NCI-H2196 (cell line): ENCODE measurements at regions not wholly inside any gene's neighbourhood (a gene's known extent, or its start where the extent isn't known, plus 50 kb on each side); places are given as distances from the start of the nearest gene placed in this dataset.

Source experiments
- DNase-seq: peaks from one replicate; lab custom pipeline; 2025; ENCODE audit not compliant: unreplicated experiment; lab: John Stamatoyannopoulos, UW

DNA sequence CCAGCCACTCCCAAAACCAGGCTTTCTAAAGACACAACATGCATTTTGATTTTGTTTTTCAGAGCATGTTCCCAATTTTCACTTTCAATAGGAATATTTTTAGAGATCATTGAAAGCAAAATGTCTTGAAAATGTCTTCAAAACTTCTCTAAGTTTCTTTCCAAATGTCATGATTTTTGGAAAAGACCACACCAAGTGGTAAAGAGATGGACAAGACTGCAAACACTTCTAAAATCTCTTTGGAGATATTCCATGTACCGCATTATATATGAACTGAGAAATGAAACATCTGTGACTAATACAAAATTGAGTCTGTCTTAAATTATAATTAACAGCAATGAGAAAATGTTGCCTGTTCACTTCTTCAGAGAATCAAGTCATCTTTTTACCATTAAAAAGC lies 418.0 kb upstream of the PKN2 start:
- no peak for DNase-seq

GRCh38 chr1:88272216-88272615 lies 411.9 kb upstream of the PKN2 start:
- DNase-seq: no peak

GRCh38 chr1:88274431-88274830 lies 409.6 kb upstream of the PKN2 start:
- no peak for DNase-seq

- DNase-seq: no peak
Observed at GRCh38 chr1:88275259-88275862, 408.7 kb upstream of the PKN2 start.

GRCh38 chr1:88276163-88276562 lies 407.9 kb upstream of the PKN2 start:
- no peak for DNase-seq

GRCh38 chr1:88284066-88284465 lies 400.0 kb upstream of the PKN2 start:
- DNase-seq: no peak

- no peak for DNase-seq
Observed at GRCh38 chr1:88284666-88285366, 399.3 kb upstream of the PKN2 start.

DNA sequence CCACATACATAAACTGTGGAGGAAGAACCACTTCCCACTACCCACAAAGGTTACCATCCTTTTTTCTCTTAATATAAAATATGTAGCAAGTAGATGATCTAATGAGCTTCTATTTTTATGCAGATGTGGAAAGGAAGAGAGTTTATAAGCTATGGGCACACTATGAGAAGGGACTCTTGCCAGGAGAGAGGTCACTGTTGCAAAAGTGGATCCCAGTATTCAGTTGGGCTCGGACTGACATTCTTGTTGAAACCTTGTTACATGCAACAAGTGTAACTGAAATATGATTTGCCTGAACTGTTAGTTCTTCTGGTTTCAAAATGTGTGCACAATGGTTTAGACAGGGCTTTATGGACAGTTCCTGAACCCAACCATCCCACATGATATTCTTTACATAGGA lies 397.4 kb upstream of the PKN2 start:
- no peak for DNase-seq

DNA sequence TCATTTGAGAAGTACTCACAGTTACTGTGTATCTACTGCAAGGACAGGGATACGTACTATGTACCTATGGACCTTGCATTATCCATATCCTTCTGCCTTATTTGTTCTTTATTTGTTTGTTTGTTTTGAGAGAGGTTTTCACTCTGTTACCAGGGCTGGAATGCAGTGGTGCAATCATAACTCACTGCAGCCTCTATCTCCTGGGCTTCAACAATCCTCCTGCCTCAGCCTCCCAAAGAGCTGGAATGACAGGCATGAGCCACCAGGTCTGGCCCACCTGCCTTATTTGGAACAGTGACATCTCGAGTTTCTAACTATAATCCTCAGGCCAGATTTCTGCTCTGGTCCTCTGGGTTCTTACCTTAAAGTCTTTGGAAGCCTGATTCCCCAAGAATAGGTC lies 395.5 kb upstream of the PKN2 start:
- DNase-seq: no peak

DNA sequence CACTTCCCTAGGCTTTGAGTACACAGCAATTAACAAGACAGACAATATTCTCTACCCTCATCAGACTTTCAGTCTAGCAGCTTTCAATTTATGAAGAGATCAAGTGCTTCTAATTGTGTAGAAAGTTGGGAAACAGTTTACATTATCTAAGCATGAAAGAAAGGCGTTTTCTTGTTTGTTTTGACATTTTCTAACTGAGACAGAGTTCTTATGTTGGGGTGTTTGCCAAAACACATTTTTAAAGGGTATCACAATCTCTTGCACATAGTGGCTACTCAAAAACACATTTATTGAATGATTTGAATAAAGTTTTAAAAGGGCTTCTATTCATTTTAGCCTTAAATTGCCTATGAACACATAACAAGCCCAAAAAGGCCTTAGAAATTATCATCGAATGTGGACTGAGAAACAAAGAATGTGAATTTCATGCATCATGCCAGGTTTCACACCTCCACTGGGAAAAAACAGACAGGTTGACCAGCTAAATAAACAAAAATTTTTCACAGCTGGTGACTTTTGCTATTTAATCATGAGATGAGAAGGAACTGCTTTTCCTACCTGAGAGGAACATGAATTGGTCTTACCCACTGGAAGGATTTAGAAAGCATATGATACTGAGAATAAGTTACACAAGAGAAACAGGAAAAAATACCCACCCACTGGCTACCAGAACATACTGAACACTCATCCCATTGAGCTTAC lies 394.5 kb upstream of the PKN2 start:
- no peak for DNase-seq

DNA sequence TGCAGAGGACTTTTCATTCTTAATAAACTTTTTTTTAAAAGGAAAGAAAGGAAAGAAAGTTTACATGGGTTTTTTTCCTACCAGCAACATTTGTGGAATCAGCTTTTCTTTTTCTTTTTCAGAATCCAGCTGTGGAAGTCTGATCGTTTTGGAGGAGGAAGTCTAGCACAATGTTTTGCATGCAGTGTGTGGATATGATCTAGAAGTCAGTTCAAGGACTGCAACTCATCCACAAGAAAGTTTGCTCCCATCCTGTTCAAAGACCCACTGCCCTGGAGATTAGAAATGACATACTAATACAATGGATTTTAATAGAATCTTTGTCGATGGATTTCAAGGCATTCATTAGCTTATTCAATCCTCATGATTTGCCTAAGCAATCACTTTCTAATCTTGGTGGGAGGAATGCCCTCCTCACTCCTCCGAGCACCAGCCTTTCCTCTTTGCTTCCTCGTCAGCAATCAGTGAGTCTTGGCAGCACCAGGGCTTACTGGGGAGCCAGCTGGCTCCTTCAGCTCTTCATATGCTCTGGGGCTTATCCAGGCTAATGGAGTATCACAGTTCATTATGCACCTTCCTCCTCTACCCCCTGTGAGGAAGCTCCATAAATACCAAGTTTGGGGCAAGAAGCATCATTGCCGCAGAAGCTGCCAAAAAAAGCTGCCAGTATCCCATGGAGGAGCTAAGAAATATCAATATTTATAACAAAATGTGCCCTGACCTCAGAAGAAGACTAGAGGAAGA lies 392.3 kb upstream of the PKN2 start:
- no peak for DNase-seq

DNA sequence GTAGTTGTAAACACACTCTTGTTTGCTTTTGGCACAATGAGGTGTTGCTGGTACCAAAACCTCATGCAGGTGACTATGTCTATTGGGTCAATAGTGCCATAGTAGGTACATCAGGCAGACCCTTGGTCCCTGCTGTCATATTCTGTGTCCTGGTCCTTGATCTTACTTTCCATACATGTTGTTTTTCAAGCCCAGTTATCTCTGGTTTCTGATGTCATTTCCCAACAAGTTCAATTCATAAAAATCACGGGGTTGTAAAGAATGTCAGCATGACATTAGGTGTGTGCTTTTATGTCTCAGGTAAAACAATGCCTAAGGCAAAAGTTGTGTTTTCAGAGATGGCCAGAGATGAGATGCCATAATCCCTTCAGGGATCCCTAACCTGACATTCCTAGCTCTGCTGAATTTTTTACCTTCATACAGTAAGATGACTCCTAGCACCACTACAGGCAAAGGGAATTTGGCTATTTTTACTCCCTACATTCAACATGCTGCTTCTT lies 390.3 kb upstream of the PKN2 start:
- no peak for DNase-seq

- no peak for DNase-seq
Observed at GRCh38 chr1:88296227-88296626, 387.8 kb upstream of the PKN2 start.

DNA sequence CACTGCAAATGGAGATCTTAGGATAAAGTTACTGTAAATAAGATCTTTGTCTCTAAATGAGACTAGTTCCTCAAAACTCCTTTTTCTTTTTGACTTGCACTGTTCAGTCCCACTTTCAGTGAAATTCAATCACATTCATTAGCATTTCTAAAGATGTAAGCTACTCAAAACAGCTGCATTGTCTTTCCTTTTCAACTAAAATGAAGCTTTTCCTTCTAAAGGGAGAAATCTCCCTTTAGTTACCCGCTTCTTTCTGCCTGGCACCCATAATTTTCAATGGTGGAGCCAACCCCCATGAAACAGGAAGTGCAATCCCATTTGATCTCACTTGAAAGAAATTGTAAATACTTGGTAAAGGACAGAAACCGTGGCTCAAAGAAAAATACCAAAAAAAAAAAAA lies 387.4 kb upstream of the PKN2 start:
- DNase-seq: no peak

DNA sequence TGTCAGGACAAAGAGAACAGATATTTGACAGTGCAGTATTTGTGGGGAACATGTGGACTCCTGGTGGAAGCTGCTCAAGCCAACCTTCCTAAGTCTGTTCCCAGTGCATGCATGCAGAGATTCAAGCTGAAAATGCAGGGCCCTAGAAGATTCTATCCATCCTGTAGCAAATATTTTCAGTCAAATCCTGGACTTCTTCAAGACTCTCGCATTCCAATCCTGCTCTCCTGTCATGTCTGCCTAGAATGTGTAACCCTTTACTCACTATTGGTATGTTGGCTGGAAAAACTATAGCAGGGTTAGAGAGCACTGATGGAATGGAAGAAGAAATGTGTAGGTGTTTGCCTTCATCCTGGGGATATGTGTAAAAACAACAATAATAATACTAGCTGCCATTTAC lies 385.6 kb upstream of the PKN2 start:
- no peak for DNase-seq

DNA sequence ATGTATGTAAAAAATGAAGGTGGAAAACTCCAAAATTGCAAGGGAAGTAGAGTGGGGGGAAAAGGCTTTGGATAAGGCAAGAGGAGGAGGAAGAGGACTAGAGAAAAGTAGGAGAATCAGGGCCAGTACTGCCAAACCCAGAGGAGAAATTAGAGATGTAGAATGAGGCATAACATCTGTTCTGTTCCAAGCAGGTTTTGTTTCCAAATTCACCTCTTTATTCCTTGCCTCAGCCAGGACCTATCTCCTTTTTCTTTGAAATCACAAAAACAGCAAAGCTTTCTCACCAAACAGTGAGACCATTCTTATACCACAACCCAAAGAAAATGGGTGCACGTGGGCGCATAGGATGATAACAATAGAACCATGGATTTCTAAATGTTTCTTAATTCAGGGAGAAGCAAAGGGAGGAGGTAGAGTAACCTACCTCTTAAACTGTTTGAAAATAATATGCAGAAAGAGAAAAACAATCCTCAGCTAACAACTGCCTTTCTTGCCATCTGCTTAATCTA lies 383.3 kb upstream of the PKN2 start:
- DNase-seq: no peak

DNA sequence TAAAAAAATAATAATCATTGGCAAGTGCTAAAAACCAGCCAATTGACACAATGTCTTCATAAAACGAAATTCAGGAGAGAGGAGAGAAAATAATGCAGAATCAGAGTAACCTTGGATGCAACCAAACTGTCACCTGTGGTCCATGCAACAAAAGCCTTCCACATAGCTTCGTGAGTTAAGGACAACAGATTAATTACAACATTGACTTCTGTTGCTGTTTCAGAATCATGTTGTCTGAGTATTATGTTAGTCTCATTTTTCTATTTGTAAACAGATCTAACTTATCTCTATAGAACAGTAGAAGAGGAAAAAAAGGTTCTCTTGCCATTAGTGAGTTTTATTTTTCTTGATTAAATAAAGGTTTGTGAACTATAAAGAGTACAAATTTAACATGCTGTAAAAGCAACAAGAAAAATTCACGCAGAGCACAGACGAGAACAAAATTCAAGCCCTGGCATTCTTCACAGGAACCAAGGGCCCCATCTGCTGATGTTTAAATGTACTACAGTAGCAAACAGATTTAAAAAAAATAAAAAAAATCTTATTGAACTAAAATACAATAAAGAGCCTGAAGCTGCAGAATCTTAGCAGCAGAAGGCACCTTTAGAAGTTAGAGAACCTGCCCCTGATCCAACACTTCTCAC lies 381.1 kb upstream of the PKN2 start:
- DNase-seq: no peak

- DNase-seq: no peak
Observed at GRCh38 chr1:88311265-88311664, 372.8 kb upstream of the PKN2 start.

DNA sequence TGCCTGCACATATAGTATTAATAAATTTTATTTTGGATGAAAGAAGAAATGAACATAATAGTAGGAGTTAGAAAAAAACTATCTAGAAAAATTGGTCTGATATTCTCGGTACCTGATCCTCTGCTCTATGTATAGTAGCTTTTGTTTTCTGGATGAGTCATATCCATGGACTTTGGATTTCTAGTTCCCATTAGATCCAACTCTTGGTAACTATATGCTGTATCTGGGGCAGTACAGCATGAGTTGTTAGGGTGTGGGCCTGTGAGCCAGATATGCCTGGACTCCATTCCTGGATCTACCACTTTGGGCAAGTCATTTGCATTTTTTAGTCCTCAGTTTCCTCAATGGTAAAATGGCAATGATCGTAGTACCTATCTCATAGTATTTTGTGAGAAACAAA lies 372.2 kb upstream of the PKN2 start:
- no peak for DNase-seq

DNA sequence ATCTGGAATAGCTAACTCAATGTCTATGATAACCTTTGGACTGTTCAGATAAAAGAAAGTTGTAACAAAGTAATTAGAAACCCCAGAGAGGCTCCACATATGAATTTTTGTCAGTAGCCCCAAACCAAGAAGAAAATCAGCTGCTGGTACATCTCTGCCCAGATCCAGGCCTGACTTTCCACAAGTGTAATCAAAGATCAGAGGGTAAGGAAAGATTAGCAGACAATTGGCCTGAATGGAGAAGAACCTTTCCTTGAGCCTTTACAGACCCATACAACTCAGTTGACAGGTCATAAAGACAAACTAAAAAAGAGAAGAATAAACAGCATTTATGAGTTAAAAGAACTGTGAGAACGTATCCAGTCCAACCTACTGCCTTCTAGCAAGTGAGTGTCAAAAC lies 366.7 kb upstream of the PKN2 start:
- no peak for DNase-seq

- no peak for DNase-seq
Observed at GRCh38 chr1:88318740-88319139, 365.3 kb upstream of the PKN2 start.
